Stomach smooth muscle (tissue), 2 donors: ENCODE measurements at regions not wholly inside any gene's neighbourhood (a gene's known extent, or its start where the extent isn't known, plus 50 kb on each side); places are given as distances from the start of the nearest gene placed in this dataset.
"Not testable (repeated sequence)": the region's sequence is repeated elsewhere in the genome, so short reads cannot be mapped to it uniquely, and the experiment has no call there.

Source experiments
- H3K27ac ChIP-seq: one replicate; pipeline ENCODE4 v1.7.0; 2013; ENCODE audit warnings: mild to moderate bottlenecking, low read length, inconsistent platforms
- H3K27me3 ChIP-seq, 2 donors: one replicate each; pipeline ENCODE4 v1.7.0; 2013; ENCODE audit warnings: low read length in 2 of 2; ENCODE audit not compliant: insufficient read depth in 2 of 2, control insufficient read depth in 1 of 2
- H3K36me3 ChIP-seq, 2 donors: one replicate each; pipeline ENCODE4 v1.7.0; 2013; ENCODE audit warnings: low read length in 2 of 2; ENCODE audit not compliant: control insufficient read depth in 2 of 2, insufficient read depth in 2 of 2
- H3K4me1 ChIP-seq: one replicate; pipeline ENCODE4 v1.7.0; 2013; ENCODE audit warnings: low read length; ENCODE audit not compliant: control insufficient read depth, insufficient read depth
- H3K4me3 ChIP-seq, 2 donors: one replicate each; pipeline ENCODE4 v1.7.0; 2013; ENCODE audit warnings: low read length in 2 of 2
- H3K9ac ChIP-seq, 2 donors: one replicate each; pipeline ENCODE4 v1.7.0; 2013; ENCODE audit warnings: low read length in 2 of 2, mild to moderate bottlenecking in 1 of 2
- H3K9me3 ChIP-seq, 2 donors: one replicate each; pipeline ENCODE4 v1.7.0; 2013; ENCODE audit warnings: low read length in 2 of 2; ENCODE audit not compliant: control insufficient read depth in 2 of 2
- donor health status: healthy.
- donor health status: Pancreatic carcinoma.

DNA sequence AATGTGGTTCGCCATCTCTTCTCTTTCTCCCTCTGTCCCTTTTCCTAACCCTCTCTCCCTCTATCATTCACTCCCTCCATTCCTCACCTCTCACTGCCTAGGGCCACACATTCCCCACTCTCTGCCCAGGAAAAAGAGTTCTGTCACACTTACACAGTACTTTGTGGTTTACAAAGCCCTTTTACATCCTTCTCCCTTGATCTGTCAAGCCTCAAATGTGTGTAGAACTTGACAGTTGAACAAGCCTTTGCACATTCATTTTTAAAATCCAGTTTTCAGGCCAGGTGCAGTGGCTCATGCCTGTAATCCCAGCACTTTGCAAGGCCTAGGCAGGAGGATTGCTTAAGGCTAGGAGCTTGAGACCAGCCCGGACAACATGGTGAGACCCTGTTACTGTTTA, 156.3 kb downstream of the VSIG4 start:
- no peak overlapping the region for H3K4me3 ChIP-seq
- H3K36me3 ChIP-seq: no peaks in the 10 kb centered on the region
- no peak overlapping the region for H3K27ac ChIP-seq
- no peak overlapping the region for H3K9ac ChIP-seq
- H3K27me3 ChIP-seq: peaks cover 0 to 4% of the 10 kb centered on the region in 2 donors
- no peaks in the 10 kb centered on the region for H3K4me1 ChIP-seq
- no peaks in the 10 kb centered on the region for H3K9me3 ChIP-seq

DNA sequence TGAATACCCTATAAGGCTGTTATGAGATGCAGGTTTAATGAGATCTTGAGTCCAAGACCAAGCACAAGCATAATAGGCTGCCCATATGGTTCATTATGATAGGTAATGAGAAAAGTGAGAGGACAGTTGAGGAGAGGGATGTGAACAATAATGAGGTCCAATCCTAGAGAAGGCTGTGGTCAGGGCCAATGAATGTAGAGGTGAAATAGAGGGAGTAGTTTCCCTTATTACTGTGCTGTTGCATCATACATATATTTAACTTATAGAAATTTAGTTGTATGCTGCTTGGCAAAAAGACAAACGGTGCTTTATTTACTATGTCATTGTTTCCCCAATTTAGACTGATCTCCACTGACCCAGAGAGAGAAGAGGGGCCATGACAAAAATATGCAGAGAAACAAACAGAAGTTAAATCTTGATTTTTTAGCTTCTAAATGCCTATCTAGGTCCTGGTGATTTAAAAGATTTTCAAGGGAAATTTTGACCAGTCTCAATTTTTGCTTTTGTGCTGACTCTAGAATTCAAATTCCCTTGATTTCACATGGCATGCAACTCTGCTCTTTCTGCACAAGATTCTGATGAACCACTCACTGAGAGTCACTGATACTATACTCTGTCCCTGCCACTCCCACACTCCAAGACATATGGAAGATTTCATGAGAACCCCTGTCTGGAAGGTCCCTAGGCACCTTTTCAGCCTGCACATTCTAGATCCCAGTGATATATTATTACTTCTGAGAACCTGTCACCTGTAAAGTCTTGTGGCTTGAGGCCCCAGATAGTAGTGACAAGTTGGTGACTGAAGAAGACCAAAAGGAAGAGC, 159.7 kb downstream of the VSIG4 start:
- Histone ChIP-seq H3K27ac (no peak overlapping the region), H3K4me1 (no peaks in the 10 kb centered on the region), H3K36me3 (no peaks in the 10 kb centered on the region), H3K9ac (no peak overlapping the region), H3K4me3 (no peak overlapping the region), H3K9me3 (no peaks in the 10 kb centered on the region), H3K27me3 (peaks cover 0 to 7% of the 10 kb centered on the region in 2 donors)

DNA sequence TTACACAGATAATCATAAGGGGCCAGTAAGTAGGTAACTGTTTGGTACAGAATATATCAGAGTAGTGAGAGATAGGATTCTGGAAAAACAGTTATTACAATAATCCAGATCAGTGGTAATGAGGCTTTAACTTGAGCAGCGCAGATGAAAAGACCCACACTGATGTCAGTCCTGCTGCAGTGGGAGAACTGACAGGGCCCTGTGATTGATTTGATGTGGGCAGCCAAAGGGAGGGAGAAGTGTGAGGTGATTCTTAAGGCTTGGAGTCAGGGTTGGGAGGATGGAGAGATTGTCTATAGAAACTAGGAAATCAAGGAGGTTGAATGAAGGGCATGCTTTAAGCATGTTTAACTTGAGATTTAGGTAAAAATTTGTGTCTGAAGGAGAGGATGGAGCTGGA, 161.4 kb downstream of the VSIG4 start:
- no peak overlapping the region for H3K27ac ChIP-seq
- peaks cover 0 to 13% of the 10 kb centered on the region in 2 donors for H3K27me3 ChIP-seq

DNA sequence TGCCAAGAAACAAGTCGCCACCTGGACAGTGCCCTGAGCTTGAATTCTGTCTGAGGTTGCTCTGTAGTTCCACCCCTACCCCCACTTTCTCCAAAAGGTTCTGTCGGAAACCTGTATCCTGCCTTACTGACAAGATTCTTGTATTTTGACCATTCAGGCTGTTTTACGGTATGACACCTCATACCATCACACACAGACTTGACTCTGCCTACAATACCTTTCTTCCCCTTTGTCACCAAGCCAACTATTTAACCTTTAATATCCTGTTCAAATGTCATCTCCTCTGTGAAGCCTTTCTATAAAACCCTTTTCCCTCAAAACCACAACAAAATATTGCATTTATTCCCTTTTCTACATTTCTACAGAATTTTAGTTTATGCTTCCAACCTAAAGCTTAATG, 161.9 kb downstream of the VSIG4 start:
- H3K4me3 ChIP-seq: no peak overlapping the region

More for the DNA sequence above, 161.4 kb downstream of the VSIG4 start:
- Histone ChIP-seq H3K9me3 (no peaks in the 10 kb centered on the region), H3K9ac (no peak overlapping the region), H3K4me3 (no peak overlapping the region), H3K36me3 (no peaks in the 10 kb centered on the region), H3K4me1 (no peaks in the 10 kb centered on the region)

DNA sequence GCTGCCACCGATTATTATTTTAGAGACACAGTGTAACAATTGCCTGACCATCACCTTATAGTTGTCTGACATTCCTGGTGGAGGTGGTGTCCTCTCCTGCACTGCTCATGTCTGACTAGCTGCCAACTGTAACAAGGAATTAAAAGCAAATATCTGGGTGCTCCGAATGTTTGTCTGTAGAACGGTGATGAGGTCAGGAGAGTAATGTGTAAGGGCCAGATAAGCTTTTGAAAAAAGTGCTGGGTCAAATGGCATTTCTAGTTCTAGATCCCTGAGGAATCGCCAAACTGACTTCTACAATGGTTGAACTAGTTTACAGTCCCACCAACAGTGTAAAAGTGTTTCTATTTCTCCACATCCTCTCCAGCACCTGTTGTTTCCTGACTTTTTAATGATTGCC, 164.3 kb downstream of the VSIG4 start:
- not testable (repeated sequence) for H3K4me1 ChIP-seq, H3K36me3 ChIP-seq, H3K9ac ChIP-seq, H3K27ac ChIP-seq, H3K9me3 ChIP-seq, H3K4me3 ChIP-seq
- H3K27me3 ChIP-seq: peaks cover 0 to 17% of the 10 kb centered on the region in 2 donors

More for the DNA sequence above, 161.9 kb downstream of the VSIG4 start:
- Histone ChIP-seq H3K4me1 (no peaks in the 10 kb centered on the region), H3K9ac (no peak overlapping the region), H3K9me3 (no peaks in the 10 kb centered on the region), H3K27me3 (peaks cover 0 to 17% of the 10 kb centered on the region in 2 donors), H3K36me3 (no peaks in the 10 kb centered on the region), H3K27ac (no peak overlapping the region)

DNA sequence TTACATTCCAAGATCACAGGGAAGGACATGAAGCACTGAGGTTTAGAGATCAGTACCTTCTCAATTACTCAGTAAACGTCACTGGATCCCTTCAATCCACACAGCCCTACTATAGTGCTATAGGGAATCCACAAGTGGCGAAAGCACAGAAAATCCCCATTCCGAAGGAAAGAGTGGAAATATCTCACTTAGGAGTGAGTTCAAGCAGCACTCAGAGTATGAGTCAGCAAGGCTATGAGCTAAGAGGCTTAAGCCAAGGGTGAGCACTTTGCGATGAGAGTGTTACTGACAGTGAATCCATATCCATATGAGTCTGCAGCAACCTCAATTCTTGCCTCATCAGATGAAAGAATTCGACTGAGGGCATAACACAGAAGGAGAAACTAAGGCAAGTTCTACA, 165.1 kb downstream of the VSIG4 start:
- no peak overlapping the region for H3K9ac ChIP-seq

DNA sequence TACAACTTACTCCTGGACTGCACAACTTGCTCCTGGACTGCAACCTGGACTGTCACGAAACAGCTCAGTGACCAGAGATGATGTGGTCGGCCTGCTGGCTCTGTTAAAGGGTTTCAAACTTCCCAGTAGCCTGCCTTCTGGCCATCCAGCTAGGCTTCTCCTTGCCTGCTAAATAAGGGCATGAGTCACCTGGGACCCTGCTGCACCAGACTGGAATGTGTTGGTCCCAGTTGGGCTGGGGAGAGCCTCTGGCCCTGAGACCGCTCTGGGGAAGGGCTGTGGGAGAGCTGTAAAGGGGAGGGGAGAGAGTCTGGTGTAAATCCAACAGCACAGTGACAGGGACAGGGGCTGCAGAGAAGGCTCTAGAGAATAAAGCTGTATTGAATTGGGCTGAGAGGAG, 165.8 kb downstream of the VSIG4 start:
- no peaks in the 10 kb centered on the region for H3K36me3 ChIP-seq
- no peaks in the 10 kb centered on the region for H3K9me3 ChIP-seq
- no peaks in the 10 kb centered on the region for H3K4me1 ChIP-seq
- no peak overlapping the region for H3K9ac ChIP-seq
- H3K27me3 ChIP-seq: peaks cover 0 to 17% of the 10 kb centered on the region in 2 donors
- no peak overlapping the region for H3K27ac ChIP-seq
- H3K4me3 ChIP-seq: no peak overlapping the region

More for the DNA sequence above, 165.1 kb downstream of the VSIG4 start:
- Histone ChIP-seq H3K36me3 (no peaks in the 10 kb centered on the region), H3K27me3 (peaks cover 0 to 17% of the 10 kb centered on the region in 2 donors), H3K9me3 (no peaks in the 10 kb centered on the region), H3K4me1 (no peaks in the 10 kb centered on the region), H3K4me3 (no peak overlapping the region), H3K27ac (no peak overlapping the region)

DNA sequence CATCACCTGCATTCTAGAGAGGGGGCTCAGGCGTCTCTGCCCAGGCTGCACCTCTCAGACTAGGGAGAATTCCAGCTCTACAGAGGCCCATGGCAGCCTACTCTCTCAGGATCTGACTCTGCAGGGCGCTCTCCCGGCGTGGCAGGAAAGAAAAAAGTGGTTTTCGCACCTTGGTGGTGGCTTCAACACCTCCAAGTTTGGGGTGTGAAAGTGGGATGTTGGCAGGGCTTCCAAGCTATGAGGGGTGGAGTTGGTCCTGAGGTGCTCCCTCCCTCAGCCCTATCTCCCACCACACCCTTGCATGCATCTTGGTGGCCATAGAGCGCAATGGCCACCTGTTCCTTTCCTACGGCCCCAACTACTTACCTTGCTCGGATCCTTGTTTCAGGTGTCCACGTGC, 166.5 kb downstream of the VSIG4 start:
- Histone ChIP-seq H3K9ac (no peak overlapping the region), H3K27me3 (peaks cover 0 to 14% of the 10 kb centered on the region in 2 donors), H3K4me1 (no peaks in the 10 kb centered on the region), H3K9me3 (no peaks in the 10 kb centered on the region), H3K36me3 (no peaks in the 10 kb centered on the region), H3K27ac (no peak overlapping the region), H3K4me3 (no peak overlapping the region)

DNA sequence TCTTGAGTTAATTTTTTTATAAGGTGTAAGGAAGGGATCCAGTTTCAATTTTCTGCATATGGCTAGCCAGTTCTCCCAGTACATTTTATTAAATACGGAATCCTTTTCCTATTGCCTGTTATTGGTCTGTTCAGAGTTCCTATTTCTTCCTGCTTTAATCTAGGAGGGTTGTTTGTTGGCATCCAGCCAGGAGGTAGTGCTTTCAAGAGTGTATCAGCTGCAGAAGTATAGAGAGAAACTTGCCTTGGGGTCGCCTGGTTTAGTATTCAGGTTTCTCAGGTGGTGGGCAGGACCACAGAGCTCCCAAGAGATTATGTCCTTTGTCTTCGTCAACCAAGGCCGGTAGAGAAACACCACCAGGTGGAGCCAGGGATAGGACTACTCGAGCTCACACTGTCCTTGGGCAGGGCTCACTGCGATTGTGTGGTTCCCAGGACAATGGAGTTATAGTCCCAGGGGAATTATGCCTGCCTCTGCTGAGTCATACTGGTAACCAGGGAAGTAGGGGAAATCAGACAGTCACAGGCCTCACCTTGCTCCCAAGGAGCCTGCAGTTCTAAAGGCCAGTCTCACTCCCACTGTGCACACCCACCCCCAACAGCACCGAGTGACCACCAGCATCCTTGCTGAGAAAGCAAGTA, 168.1 kb downstream of the VSIG4 start:
- peaks cover 0 to 13% of the 10 kb centered on the region in 2 donors for H3K27me3 ChIP-seq
- H3K9me3 ChIP-seq: no peaks in the 10 kb centered on the region
- no peak overlapping the region for H3K9ac ChIP-seq
- no peak overlapping the region for H3K4me3 ChIP-seq
- no peak overlapping the region for H3K27ac ChIP-seq
- no peaks in the 10 kb centered on the region for H3K36me3 ChIP-seq
- H3K4me1 ChIP-seq: no peaks in the 10 kb centered on the region

DNA sequence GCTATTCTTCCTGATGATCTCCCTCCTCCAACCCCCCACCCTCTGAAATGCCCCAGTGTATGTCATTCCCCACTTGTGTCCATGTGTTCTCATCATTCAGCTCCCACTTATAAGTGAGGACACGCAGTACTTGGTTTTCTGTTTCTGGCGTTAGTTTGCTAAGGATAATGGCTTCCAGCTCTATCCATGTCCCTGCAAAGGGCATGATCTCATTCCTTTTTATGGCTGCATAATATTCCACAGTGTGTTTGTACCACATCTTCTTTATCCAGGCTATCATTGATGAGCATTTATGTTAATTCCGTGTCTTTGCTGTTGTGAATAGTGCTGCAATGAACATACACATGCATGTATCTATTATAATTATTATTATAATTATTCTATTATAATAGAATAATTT, 169.3 kb downstream of the VSIG4 start:
- not testable (repeated sequence) for H3K4me3 ChIP-seq, H3K27ac ChIP-seq, H3K9me3 ChIP-seq, H3K9ac ChIP-seq, H3K4me1 ChIP-seq, H3K36me3 ChIP-seq
- peaks cover 0 to 13% of the 10 kb centered on the region in 2 donors for H3K27me3 ChIP-seq

DNA sequence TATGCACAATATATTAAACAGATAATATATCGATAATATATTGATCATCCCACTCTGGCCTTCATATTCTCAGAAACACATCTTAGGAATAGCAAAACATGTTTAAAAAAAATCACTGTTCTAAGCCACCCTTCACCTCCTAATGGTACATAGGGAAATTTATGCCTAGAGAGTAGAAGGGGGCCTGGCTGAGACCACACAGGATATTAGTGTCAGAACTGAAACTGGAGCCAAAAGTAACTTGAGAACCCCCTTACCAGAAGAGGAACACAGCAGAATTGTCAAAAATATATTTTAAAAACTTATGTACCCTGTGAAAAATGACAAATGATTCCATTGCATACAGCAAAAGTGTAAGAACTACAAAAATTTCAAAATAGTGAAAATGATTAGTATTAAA, 173.1 kb downstream of the VSIG4 start:
- peaks cover 0 to 13% of the 10 kb centered on the region in 2 donors for H3K27me3 ChIP-seq
- no peaks in the 10 kb centered on the region for H3K36me3 ChIP-seq
- no peak overlapping the region for H3K9ac ChIP-seq
- no peaks in the 10 kb centered on the region for H3K9me3 ChIP-seq
- H3K4me1 ChIP-seq: no peaks in the 10 kb centered on the region
- no peak overlapping the region for H3K4me3 ChIP-seq
- H3K27ac ChIP-seq: no peak overlapping the region
